ENCODE measurements at regions not wholly inside any gene's neighbourhood (a gene's known extent, or its start where the extent isn't known, plus 50 kb on each side); places are given as distances from the start of the nearest gene placed in this dataset.
"Not testable (repeated sequence)": the region's sequence is repeated elsewhere in the genome, so short reads cannot be mapped to it uniquely, and the experiment has no call there.

- DNase-seq = peak; percentile 40
These were observed 183.6 kb upstream of the G2E3 start for GRCh38 chr14:30375296-30375892.

GRCh38 chr14:30381861-30382480 is 177.0 kb upstream of the G2E3 start:
- DNase-seq = no peak

GRCh38 chr14:30385925-30386324 is 173.0 kb upstream of the G2E3 start:
- DNase-seq = no peak

- no peak for DNase-seq
These were observed 171.1 kb upstream of the G2E3 start for GRCh38 chr14:30387871-30388270.

GRCh38 chr14:30389134-30389876 is 169.7 kb upstream of the G2E3 start:
- no peak for DNase-seq

GRCh38 chr14:30389877-30390385 is 169.0 kb upstream of the G2E3 start:
- DNase-seq = no peak

GRCh38 chr14:30395065-30395464 is 163.9 kb upstream of the G2E3 start:
- no peak for DNase-seq

GRCh38 chr14:30402846-30403245 is 156.1 kb upstream of the G2E3 start:
- no peak for DNase-seq

- no peak for DNase-seq
These were observed 155.2 kb upstream of the G2E3 start for GRCh38 chr14:30403791-30404190.

- DNase-seq = not testable (repeated sequence)
These were observed 149.4 kb upstream of the G2E3 start for GRCh38 chr14:30409508-30410015.

- no peak for DNase-seq
These were observed 148.0 kb upstream of the G2E3 start for GRCh38 chr14:30410986-30411385.

- not testable (repeated sequence) for DNase-seq
These were observed 145.8 kb upstream of the G2E3 start for GRCh38 chr14:30413184-30413583.

GRCh38 chr14:30417121-30417520 is 141.8 kb upstream of the G2E3 start:
- no peak for DNase-seq

GRCh38 chr14:30417999-30418398 is 141.0 kb upstream of the G2E3 start:
- no peak for DNase-seq

- no peak for DNase-seq
These were observed 139.9 kb upstream of the G2E3 start for GRCh38 chr14:30419037-30419436.

GRCh38 chr14:30420515-30420914 is 138.4 kb upstream of the G2E3 start:
- DNase-seq = no peak

- DNase-seq = no peak
These were observed 132.5 kb upstream of the G2E3 start for GRCh38 chr14:30426463-30426862.

GRCh38 chr14:30427401-30427800 is 131.6 kb upstream of the G2E3 start:
- DNase-seq = no peak

GRCh38 chr14:30427846-30428245 is 131.1 kb upstream of the G2E3 start:
- no peak for DNase-seq

GRCh38 chr14:30431552-30431951 is 127.4 kb upstream of the G2E3 start:
- DNase-seq = no peak

GRCh38 chr14:30440961-30441360 is 118.0 kb upstream of the G2E3 start:
- DNase-seq = peak; percentile 27

- DNase-seq = peak; percentile 18
These were observed 115.5 kb upstream of the G2E3 start for GRCh38 chr14:30443368-30444007.

GRCh38 chr14:30444451-30444850 is 114.5 kb upstream of the G2E3 start:
- DNase-seq = no peak

All from fibroblast of skin of abdomen (primary cell).